NCI-H2171 treated with DMSO at 0.1 percent for 48 hours (cell line): ENCODE measurements at regions not wholly inside any gene's neighbourhood (a gene's known extent, or its start where the extent isn't known, plus 50 kb on each side); places are given as distances from the start of the nearest gene placed in this dataset.

Experiments
- DNase-seq: peaks from one replicate; lab custom pipeline; 2025; lab: John Stamatoyannopoulos, UW

- DNase-seq = no peak
These were observed 1044.1 kb upstream of the NR2F2 start for GRCh38 chr15:95286352-95286880.

GRCh38 chr15:95287720-95288103 is 1042.8 kb upstream of the NR2F2 start:
- DNase-seq = no peak

GRCh38 chr15:95288626-95289025 is 1041.9 kb upstream of the NR2F2 start:
- no peak for DNase-seq

GRCh38 chr15:95290176-95290974 is 1040.1 kb upstream of the NR2F2 start:
- DNase-seq = no peak

- peak; percentile 24 for DNase-seq
These were observed 1038.5 kb upstream of the NR2F2 start for GRCh38 chr15:95291898-95292472.

- no peak for DNase-seq
These were observed 1037.6 kb upstream of the NR2F2 start for GRCh38 chr15:95292785-95293450.

GRCh38 chr15:95293456-95294031 is 1037.0 kb upstream of the NR2F2 start:
- DNase-seq = no peak

GRCh38 chr15:95295363-95295762 is 1035.1 kb upstream of the NR2F2 start:
- DNase-seq = no peak

GRCh38 chr15:95295896-95296625 is 1034.4 kb upstream of the NR2F2 start:
- DNase-seq = no peak

GRCh38 chr15:95296643-95297042 is 1033.9 kb upstream of the NR2F2 start:
- DNase-seq = no peak

GRCh38 chr15:95298729-95299128 is 1031.8 kb upstream of the NR2F2 start:
- DNase-seq = no peak

- DNase-seq = no peak
These were observed 1029.5 kb upstream of the NR2F2 start for GRCh38 chr15:95300958-95301357.

GRCh38 chr15:95302206-95302605 is 1028.3 kb upstream of the NR2F2 start:
- DNase-seq = no peak

GRCh38 chr15:95302809-95303208 is 1027.7 kb upstream of the NR2F2 start:
- no peak for DNase-seq

- no peak for DNase-seq
These were observed 1026.8 kb upstream of the NR2F2 start for GRCh38 chr15:95303713-95304112.

- no peak for DNase-seq
These were observed 1026.2 kb upstream of the NR2F2 start for GRCh38 chr15:95304151-95304946.

GRCh38 chr15:95304947-95305400 is 1025.5 kb upstream of the NR2F2 start:
- DNase-seq = no peak

- DNase-seq = no peak
These were observed 1023.4 kb upstream of the NR2F2 start for GRCh38 chr15:95307115-95307514.

- no peak for DNase-seq
These were observed 1011.3 kb upstream of the NR2F2 start for GRCh38 chr15:95319242-95319641.

- no peak for DNase-seq
These were observed 1006.7 kb upstream of the NR2F2 start for GRCh38 chr15:95323796-95324195.

GRCh38 chr15:95324656-95325055 is 1005.8 kb upstream of the NR2F2 start:
- DNase-seq = no peak
